ENCODE measurements at regions not wholly inside any gene's neighbourhood (a gene's known extent, or its start where the extent isn't known, plus 50 kb on each side); places are given as distances from the start of the nearest gene placed in this dataset.

DNA sequence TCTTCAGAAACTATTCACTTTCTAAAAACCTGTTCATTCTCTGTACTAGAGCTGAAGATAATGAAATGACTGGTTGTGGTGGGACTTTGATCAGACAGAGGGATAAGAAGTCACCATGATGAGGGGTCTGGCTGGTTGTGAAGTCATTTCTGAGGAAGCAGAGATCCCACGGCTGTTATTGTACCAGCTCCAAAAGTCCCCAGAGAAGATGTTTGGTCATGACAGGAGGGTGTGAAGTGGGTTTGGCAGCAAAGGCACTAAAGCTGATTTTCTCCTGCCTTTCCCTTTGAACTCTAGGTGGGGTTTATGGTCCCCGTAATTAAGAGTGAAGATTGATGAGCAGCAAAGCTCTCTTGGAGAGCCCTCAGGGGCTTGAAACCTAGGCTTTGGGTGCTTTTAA, 103.1 kb upstream of the CACHD1 start:
- TF ChIP-seq, protein P1, sequence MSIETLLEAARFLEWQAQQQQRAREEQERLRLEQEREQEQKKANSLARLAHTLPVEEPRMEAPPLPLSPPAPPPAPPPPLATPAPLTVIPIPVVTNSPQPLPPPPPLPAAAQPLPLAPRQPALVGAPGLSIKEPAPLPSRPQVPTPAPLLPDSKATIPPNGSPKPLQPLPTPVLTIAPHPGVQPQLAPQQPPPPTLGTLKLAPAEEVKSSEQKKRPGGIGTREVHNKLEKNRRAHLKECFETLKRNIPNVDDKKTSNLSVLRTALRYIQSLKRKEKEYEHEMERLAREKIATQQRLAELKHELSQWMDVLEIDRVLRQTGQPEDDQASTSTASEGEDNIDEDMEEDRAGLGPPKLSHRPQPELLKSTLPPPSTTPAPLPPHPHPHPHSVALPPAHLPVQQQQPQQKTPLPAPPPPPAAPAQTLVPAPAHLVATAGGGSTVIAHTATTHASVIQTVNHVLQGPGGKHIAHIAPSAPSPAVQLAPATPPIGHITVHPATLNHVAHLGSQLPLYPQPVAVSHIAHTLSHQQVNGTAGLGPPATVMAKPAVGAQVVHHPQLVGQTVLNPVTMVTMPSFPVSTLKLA (conservative IDR thresholded peaks at IDR 0.05) = no peak
- TF ChIP-seq MAFK (IDR thresholded peaks at IDR 0.05; ENCODE audit: low read length) (no peak), ELF4 (CRISPR knock-in tag; IDR thresholded peaks at IDR 0.05) (no peak), GABPB1 (CRISPR knock-in tag; IDR thresholded peaks at IDR 0.05) (no peak), SRSF1 (IDR thresholded peaks at IDR 0.05; ENCODE audit: low read depth, low read length) (no peak), MAZ (CRISPR knock-in tag; conservative IDR thresholded peaks at IDR 0.05 in 1 of 2, IDR thresholded peaks at IDR 0.05 in 1 of 2) (no peak), TBP (optimal IDR thresholded peaks at IDR 0.05; ENCODE audit: low read depth, low read length) (no peak), FOS (IDR thresholded peaks at IDR 0.05; ENCODE audit: extremely low read depth, insufficient read length) (no peak), SAP30 (IDR thresholded peaks at IDR 0.05; ENCODE audit: borderline replicate concordance, insufficient read depth, low read depth, low read length, poor library complexity, severe bottlenecking) (no peak)
- TF ChIP-seq, protein P2, sequence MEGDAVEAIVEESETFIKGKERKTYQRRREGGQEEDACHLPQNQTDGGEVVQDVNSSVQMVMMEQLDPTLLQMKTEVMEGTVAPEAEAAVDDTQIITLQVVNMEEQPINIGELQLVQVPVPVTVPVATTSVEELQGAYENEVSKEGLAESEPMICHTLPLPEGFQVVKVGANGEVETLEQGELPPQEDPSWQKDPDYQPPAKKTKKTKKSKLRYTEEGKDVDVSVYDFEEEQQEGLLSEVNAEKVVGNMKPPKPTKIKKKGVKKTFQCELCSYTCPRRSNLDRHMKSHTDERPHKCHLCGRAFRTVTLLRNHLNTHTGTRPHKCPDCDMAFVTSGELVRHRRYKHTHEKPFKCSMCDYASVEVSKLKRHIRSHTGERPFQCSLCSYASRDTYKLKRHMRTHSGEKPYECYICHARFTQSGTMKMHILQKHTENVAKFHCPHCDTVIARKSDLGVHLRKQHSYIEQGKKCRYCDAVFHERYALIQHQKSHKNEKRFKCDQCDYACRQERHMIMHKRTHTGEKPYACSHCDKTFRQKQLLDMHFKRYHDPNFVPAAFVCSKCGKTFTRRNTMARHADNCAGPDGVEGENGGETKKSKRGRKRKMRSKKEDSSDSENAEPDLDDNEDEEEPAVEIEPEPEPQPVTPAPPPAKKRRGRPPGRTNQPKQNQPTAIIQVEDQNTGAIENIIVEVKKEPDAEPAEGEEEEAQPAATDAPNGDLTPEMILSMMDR (IDR thresholded peaks at IDR 0.05 in 2 of 3, conservative IDR thresholded peaks at IDR 0.05 in 1 of 3; ENCODE audit: insufficient read depth in 2 of 3, low read depth in 1 of 3, low read length in 3 of 3) = no peak

Measured in K562 (cell line).